ENCODE measurements at regions not wholly inside any gene's neighbourhood (a gene's known extent, or its start where the extent isn't known, plus 50 kb on each side); places are given as distances from the start of the nearest gene placed in this dataset.

DNA sequence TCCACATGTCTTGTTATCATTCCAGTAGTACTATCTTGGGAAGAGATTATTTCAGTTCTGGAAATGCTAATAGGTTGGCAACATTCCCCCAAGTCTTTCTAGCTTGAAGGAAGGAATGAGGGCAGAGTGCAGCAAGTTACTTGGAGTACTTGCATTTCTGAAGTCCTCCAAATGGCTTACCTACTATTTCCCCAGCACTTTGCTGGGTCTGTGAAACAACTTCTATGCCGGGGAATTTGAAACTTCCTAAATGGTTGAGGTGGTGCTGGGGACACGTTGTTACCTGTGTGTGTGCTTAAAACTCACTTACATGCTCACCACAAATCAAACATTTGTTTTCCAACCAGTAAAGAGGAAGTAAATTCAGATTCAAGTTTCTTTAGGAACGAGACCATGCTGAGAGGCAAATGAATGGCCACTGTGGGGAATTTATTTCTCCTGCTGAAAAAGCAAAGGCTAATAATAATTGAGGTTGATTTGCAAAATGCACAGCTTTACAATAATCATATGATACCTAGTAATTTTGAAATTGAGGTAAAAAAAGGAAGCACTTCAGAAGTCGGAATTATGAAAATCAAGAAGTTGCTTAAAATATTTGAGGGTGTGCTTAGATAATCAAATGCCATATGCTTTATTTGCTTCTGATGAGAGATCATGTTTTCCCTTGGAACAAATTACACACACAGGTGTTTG, 1167.7 kb upstream of the ZEB2 start:
- no peaks in the 10 kb centered on the region for H3K27me3 ChIP-seq (ENCODE audit: control insufficient read depth, insufficient read depth, low read length)
- H3K4me3 ChIP-seq (ENCODE audit: insufficient read depth, low read depth, low read length) = no peak overlapping the region
- H3K36me3 ChIP-seq (replicated peaks; ENCODE audit: control insufficient read depth, insufficient read depth, low read length) = no peaks in the 10 kb centered on the region
- DNase-seq = no peak

- DNase-seq = no peak
- no peaks in the 10 kb centered on the region for H3K36me3 ChIP-seq (replicated peaks; ENCODE audit: control insufficient read depth, insufficient read depth, low read length)
- H3K27me3 ChIP-seq (ENCODE audit: control insufficient read depth, insufficient read depth, low read length) = no peaks in the 10 kb centered on the region
- no peak overlapping the region for H3K4me3 ChIP-seq (ENCODE audit: insufficient read depth, low read depth, low read length)
Observed at GRCh38 chr2:145685383-145686050, 1165.6 kb upstream of the ZEB2 start.

DNA sequence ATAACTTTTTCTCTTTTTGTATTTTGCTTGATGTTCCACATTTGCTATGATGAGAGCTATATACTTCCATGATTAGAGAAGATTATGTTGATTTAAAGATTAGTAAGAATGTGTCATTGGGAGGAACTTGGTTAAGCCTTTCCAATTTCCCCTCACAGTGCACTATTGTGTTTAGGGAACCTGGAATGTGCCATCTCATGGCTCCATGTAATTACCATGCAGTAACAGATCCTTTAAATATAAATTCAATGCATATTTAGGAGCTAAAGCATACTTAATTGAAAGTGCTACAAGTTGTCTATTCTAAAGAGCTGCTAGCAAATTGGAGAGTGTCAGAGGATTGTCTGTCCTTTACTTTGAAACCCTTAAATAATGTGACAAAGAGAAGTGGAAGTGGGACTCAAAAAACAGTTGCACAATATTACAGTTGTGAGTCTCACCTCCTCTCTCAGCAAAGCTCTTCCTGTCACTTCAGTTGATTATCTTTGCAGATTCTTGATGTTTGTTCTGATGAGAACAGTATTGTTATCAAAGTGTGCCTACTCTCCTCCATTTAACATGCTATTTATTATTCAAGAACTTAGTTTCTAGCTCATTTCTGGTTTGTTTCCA, 1162.7 kb upstream of the ZEB2 start:
- Histone ChIP-seq H3K36me3 (replicated peaks; ENCODE audit: control insufficient read depth, insufficient read depth, low read length) (no peaks in the 10 kb centered on the region), H3K4me3 (ENCODE audit: insufficient read depth, low read depth, low read length) (no peak overlapping the region), H3K27me3 (ENCODE audit: control insufficient read depth, insufficient read depth, low read length) (no peaks in the 10 kb centered on the region)
- no peak for DNase-seq

DNA sequence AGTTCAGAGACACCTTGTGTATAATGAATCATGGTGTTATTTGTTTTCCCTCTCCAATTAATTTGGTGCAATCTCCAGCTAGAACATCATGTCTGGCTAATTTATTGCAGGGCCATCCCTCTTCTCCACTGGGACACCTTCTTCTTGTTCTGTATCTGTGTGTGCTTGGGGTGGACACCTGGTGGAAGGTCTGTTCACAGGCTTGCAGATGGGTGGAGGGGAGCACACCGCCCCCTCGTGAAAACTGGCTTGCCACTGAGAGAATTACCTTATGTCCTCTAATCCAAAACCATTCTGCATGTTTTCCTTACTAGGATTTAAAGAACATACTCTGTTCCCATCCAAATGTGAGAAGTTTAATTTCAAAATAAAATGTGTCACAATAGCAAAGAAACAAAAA, 1160.4 kb upstream of the ZEB2 start:
- Histone ChIP-seq H3K4me3 (ENCODE audit: insufficient read depth, low read depth, low read length) (no peak overlapping the region), H3K27me3 (ENCODE audit: control insufficient read depth, insufficient read depth, low read length) (no peaks in the 10 kb centered on the region), H3K36me3 (replicated peaks; ENCODE audit: control insufficient read depth, insufficient read depth, low read length) (no peaks in the 10 kb centered on the region)
- no peak for DNase-seq

DNA sequence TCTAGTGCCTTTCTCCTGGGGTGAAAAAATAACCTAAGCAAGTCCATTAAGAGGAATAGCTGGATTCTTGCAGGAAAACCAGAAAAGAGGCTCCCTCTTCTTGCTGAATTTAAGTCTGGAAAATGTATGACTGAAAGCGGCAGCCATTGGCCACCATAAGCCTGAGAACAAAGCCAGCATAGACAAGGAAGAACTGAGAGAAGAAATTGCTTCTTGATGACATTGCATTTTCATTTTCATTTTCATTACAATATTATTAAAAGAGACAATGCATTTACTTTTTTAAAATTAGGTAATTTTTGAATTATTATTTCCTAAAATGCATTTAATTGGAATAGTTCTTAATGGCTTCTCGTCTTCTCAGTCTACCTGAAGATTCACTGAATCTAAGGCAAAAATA, 1157.5 kb upstream of the ZEB2 start:
- no peaks in the 10 kb centered on the region for H3K36me3 ChIP-seq (replicated peaks; ENCODE audit: control insufficient read depth, insufficient read depth, low read length)
- H3K27me3 ChIP-seq (ENCODE audit: control insufficient read depth, insufficient read depth, low read length) = no peaks in the 10 kb centered on the region
- no peak overlapping the region for H3K4me3 ChIP-seq (ENCODE audit: insufficient read depth, low read depth, low read length)
- DNase-seq = no peak

DNA sequence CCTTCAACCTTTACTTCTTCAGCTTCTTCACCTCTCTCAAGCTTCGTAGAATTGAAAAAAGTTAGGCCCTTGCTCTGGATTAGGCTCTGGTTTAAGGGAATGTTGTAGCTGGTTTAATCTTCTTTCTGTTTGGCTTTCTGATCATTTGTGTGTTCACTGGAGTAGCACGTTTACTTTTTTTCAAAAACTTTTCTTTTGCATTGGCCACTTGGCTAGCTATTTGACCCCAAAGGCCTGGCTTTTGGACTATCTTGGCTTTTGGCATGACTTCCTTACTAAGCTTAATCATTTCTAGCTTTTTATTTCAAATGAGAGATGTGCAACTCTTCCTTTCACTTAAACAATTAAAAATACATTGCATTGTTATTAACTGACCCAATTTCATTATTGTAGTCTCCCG, 1154.8 kb upstream of the ZEB2 start:
- H3K4me3 ChIP-seq (ENCODE audit: insufficient read depth, low read depth, low read length) = no peak overlapping the region
- no peaks in the 10 kb centered on the region for H3K27me3 ChIP-seq (ENCODE audit: control insufficient read depth, insufficient read depth, low read length)
- no peaks in the 10 kb centered on the region for H3K36me3 ChIP-seq (replicated peaks; ENCODE audit: control insufficient read depth, insufficient read depth, low read length)
- no peak for DNase-seq

- H3K27me3 ChIP-seq (ENCODE audit: control insufficient read depth, insufficient read depth, low read length) = no peaks in the 10 kb centered on the region
- H3K36me3 ChIP-seq (replicated peaks; ENCODE audit: control insufficient read depth, insufficient read depth, low read length) = no peaks in the 10 kb centered on the region
- no peak overlapping the region for H3K4me3 ChIP-seq (ENCODE audit: insufficient read depth, low read depth, low read length)
- no peak for DNase-seq
Observed at GRCh38 chr2:145669301-145669700, 1149.4 kb upstream of the ZEB2 start.

GRCh38 chr2:145666552-145666951, 1146.6 kb upstream of the ZEB2 start:
- Histone ChIP-seq H3K4me3 (ENCODE audit: insufficient read depth, low read depth, low read length) (no peak overlapping the region), H3K36me3 (replicated peaks; ENCODE audit: control insufficient read depth, insufficient read depth, low read length) (no peaks in the 10 kb centered on the region), H3K27me3 (ENCODE audit: control insufficient read depth, insufficient read depth, low read length) (no peaks in the 10 kb centered on the region)
- DNase-seq = no peak

DNA sequence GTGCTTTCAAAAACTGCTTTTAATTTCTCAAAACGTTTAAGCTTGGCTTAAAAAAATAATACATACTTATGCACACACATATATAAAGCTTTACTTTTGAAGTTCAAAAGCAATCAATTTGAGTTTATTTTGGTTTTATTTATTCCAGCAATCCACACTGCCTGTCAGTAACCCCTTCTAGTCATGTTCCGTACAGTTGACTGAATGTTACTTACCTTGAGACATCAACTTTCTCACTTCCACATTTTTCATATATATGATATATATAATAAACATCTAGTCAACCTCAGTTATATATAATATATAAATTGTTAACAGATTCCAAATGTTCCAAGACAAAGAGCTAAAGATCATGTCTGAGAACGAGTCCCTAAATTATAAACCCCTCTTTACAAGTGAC, 1137.3 kb upstream of the ZEB2 start:
- Histone ChIP-seq H3K36me3 (replicated peaks; ENCODE audit: control insufficient read depth, insufficient read depth, low read length) (no peaks in the 10 kb centered on the region), H3K27me3 (ENCODE audit: control insufficient read depth, insufficient read depth, low read length) (no peaks in the 10 kb centered on the region), H3K4me3 (ENCODE audit: insufficient read depth, low read depth, low read length) (no peak overlapping the region)
- no peak for DNase-seq

GRCh38 chr2:145655165-145655765, 1135.3 kb upstream of the ZEB2 start:
- Histone ChIP-seq H3K36me3 (replicated peaks; ENCODE audit: control insufficient read depth, insufficient read depth, low read length) (no peaks in the 10 kb centered on the region), H3K27me3 (ENCODE audit: control insufficient read depth, insufficient read depth, low read length) (no peaks in the 10 kb centered on the region), H3K4me3 (ENCODE audit: insufficient read depth, low read depth, low read length) (no peak overlapping the region)
- no peak for DNase-seq

GRCh38 chr2:145654746-145655145, 1134.8 kb upstream of the ZEB2 start:
- Histone ChIP-seq H3K27me3 (ENCODE audit: control insufficient read depth, insufficient read depth, low read length) (no peaks in the 10 kb centered on the region), H3K4me3 (ENCODE audit: insufficient read depth, low read depth, low read length) (no peak overlapping the region)
- DNase-seq = no peak

GRCh38 chr2:145654156-145654555, 1134.2 kb upstream of the ZEB2 start:
- H3K36me3 ChIP-seq (replicated peaks; ENCODE audit: control insufficient read depth, insufficient read depth, low read length) = no peaks in the 10 kb centered on the region
- H3K27me3 ChIP-seq (ENCODE audit: control insufficient read depth, insufficient read depth, low read length) = no peaks in the 10 kb centered on the region
- H3K4me3 ChIP-seq (ENCODE audit: insufficient read depth, low read depth, low read length) = no peak overlapping the region
- DNase-seq = no peak

More at GRCh38 chr2:145654746-145655145, 1134.8 kb upstream of the ZEB2 start:
- H3K36me3 ChIP-seq (replicated peaks; ENCODE audit: control insufficient read depth, insufficient read depth, low read length) = no peaks in the 10 kb centered on the region

DNA sequence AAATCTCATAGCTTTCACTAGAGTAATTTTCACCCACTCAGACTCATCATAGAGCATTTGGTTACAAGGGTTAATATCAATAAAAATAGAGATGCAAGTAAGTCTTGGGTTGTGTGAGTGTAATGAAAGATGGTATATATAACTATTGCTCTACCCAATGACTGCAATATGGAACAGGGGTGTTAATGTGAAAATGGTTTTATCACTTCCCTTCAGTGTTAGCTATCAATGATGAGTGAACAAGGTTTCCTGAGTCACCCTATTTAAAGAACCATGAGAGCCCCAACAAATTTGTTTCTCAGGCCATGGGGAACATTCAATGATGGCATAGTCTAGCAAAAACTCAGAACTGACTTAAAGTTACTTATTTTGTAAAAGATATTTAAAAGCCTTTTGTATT, 1133.6 kb upstream of the ZEB2 start:
- Histone ChIP-seq H3K36me3 (replicated peaks; ENCODE audit: control insufficient read depth, insufficient read depth, low read length) (no peaks in the 10 kb centered on the region), H3K4me3 (ENCODE audit: insufficient read depth, low read depth, low read length) (no peak overlapping the region), H3K27me3 (ENCODE audit: control insufficient read depth, insufficient read depth, low read length) (no peaks in the 10 kb centered on the region)
- no peak for DNase-seq

DNA sequence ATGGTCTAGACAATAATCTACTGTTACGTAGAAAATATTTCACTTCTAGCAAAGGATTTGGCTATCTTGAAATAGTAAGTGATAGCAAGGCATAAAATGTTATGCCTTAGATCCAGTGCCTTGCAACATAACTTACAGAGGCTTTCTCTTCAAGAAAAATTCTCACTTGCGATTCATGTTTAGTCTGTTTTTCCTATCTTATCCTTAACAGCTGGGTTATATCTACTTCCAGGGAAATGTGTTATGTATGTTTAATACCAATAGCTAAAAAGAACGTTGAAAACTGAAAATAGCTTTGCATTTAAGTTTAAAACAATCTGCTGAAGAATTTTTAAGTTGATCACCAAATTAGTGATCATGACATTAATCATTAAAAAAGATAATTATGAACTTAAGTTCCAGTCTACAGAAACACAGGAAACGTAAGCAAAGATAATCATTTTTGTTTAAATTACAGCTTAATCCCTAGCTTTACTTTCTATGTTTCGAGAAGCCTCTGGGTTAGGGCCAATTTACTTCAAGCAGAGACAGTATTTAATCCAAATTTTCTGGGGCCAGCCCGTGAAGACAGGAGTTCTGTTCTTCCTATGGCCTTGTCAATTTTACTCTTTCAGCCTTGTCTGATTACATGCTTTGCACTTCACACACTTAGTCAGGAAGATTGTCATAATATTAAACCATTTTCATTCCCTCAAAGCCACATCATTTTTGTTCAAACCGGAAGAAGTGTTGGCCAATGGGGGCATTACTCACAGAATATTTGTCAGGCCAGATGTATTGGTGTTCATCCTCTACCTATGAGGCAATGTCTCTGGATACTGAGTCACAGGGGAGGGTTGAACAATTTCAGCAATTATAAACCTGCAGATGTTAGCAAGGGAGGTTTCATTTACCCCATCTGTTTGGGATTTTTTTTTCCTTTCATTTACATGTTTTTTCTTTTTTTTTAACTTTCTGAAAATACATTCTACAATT, 1132.9 kb upstream of the ZEB2 start:
- Histone ChIP-seq H3K27me3 (ENCODE audit: control insufficient read depth, insufficient read depth, low read length) (no peaks in the 10 kb centered on the region), H3K36me3 (replicated peaks; ENCODE audit: control insufficient read depth, insufficient read depth, low read length) (no peaks in the 10 kb centered on the region), H3K4me3 (ENCODE audit: insufficient read depth, low read depth, low read length) (no peak overlapping the region)
- DNase-seq = no peak

Data from H7 (cell line).